ENCODE measurements at regions not wholly inside any gene's neighbourhood (a gene's known extent, or its start where the extent isn't known, plus 50 kb on each side); places are given as distances from the start of the nearest gene placed in this dataset.

DNA sequence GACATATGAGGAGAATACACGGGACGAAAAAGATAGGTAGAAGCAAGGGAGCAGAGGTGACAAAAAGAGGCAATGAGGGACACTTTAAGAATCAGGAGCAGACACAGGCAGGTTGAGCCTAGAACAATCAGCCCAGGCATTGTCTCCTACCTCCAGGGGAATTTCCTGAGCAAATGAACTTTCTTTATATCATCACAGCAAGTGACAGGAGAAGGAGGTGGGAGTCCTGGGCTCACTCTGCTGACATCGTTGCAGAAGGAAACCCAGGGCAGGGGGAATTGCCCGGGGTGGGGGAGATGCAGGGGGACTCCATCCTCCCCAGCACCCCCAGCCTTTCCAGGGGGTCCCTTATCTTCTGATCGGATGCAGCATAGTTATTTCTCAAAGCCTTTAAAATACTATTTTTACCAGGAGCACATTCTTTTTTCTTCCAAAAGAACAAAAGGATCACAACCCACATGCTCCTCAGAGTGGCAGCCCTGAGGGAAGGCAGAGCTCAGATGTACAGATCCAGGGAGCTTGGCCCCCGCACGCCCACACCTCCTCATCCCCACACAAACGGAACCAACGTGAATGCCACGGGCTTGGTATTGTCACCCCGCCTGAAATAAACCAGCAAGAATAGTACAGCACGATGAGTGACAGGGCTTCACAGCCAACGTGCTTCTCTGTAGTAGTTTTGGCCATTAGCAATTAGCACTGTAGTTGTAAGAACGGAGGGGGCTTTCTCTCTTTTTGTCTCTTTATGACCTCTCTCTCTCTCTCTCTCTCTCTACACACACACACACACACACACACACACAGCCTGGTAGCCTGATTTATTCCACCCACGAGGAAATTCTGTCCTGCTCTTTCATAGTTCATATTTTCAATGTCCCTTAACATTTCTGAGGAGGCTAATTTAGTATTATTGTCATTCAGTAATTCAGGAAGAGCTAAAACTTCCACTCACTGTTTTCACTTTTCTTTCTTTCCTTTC is 169.5 kb upstream of the UBL3 start:
- TF ChIP-seq, protein P1, sequence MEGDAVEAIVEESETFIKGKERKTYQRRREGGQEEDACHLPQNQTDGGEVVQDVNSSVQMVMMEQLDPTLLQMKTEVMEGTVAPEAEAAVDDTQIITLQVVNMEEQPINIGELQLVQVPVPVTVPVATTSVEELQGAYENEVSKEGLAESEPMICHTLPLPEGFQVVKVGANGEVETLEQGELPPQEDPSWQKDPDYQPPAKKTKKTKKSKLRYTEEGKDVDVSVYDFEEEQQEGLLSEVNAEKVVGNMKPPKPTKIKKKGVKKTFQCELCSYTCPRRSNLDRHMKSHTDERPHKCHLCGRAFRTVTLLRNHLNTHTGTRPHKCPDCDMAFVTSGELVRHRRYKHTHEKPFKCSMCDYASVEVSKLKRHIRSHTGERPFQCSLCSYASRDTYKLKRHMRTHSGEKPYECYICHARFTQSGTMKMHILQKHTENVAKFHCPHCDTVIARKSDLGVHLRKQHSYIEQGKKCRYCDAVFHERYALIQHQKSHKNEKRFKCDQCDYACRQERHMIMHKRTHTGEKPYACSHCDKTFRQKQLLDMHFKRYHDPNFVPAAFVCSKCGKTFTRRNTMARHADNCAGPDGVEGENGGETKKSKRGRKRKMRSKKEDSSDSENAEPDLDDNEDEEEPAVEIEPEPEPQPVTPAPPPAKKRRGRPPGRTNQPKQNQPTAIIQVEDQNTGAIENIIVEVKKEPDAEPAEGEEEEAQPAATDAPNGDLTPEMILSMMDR (IDR thresholded peaks at IDR 0.05; ENCODE audit: low read depth, low read length) = no peak
- H3K4me3 ChIP-seq (ENCODE audit: low read depth, low read length) = no peak overlapping the region

DNA sequence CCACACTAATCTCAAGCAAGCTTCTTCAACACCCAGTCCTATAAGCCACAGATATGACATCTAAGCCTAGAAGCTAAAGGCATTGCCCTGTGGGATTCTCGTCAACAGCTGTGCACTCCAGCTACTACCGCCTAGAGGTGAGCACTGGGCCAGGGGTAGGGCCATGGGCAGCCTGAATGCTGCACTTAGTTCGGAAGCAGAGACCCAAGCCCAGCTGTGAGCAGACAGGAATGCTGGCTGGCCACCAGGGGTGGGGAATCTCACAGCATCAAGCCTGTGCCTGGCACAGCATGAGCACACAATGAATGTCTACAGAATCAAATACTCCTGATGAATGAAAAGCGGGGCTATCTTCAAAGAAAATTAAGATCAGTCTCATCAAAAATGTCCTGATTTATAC is 167.5 kb upstream of the UBL3 start:
- H3K4me3 ChIP-seq (ENCODE audit: low read depth, low read length) = no peak overlapping the region
- TF ChIP-seq, protein P1 (IDR thresholded peaks at IDR 0.05; ENCODE audit: low read depth, low read length) = no peak

DNA sequence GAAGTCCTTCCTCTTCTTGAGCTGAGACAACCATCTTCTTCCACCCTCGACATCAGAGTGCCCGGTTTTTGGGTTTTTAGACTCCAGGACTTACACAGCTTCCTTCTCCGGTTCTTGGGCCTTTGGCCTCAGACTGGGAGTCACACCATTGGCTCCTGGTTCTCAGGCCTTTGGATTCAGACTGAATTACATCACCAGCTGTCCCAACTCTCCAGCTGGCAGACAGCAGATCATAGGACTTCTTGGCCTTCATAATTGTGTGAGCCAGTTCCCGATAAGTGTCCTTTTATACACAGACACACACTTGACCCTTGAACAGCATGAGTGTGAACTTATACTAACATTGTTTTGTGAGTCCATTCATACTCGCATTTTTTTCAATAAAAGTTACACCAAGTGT is 166.0 kb upstream of the UBL3 start:
- TF ChIP-seq, protein P1 (IDR thresholded peaks at IDR 0.05; ENCODE audit: low read depth, low read length) = no peak
- no peak overlapping the region for H3K4me3 ChIP-seq (ENCODE audit: low read depth, low read length)

DNA sequence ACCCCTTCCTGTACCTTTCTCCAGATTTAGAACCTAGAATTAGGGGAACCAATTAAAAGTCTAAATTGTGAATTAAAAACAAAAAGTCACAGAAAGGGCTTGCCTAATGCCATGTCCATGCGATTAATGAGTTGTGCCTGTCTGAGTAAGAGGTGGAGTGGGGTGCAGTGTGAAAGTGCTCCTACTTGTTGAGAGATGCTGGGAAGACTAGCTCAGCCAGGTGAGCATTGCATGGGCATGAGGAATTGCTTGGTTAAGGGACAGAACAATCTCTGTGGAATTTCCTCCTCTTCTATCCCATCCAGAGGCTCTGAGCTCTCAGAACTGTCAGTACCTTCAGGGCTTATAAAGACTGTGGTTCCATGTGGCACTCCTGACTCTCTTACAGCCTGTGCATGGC is 159.0 kb upstream of the UBL3 start:
- TF ChIP-seq, protein P1 (IDR thresholded peaks at IDR 0.05; ENCODE audit: low read depth, low read length) = no peak
- no peak overlapping the region for H3K4me3 ChIP-seq (ENCODE audit: low read depth, low read length)

DNA sequence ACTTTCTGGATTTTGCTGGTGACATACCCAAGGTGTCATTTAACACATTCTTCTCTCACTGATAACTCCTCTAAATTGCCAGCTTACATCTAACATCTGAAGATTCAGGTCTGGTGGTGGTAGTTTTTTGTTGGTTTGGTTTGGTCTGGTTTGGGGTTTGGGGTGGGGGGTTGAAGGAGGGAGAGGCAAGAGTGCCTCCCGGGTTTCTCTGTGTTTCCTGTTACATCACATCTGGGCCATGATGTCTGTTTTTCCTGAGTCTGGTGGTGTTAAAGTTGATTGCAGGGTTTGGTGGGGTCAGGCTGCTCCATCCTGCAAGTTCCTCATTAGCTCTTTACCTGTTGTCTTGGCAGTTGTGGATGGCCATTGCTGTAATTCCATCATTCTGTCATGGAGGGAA is 155.8 kb upstream of the UBL3 start:
- TF ChIP-seq, protein P1 (IDR thresholded peaks at IDR 0.05; ENCODE audit: low read depth, low read length) = no peak
- no peak overlapping the region for H3K4me3 ChIP-seq (ENCODE audit: low read depth, low read length)

DNA sequence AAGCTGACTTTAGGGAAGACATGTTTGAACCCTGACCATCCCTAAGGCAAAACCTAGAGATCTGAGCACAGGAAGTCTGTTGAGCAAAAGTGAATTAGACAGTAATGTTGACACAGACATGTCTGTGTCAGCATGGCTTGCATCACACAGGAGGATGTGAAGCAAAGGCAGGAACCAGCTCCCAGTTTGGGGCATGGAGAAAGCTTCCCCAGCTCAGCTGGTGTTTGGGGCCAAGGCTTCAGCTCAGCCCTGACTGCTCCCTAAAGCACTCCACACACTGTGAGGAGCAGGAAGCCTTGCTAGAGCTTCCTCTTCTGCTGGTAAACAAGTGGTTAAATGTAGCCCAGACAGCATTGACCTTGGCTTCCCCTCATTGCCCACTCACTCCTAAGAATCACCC is 153.8 kb upstream of the UBL3 start:
- no peak overlapping the region for H3K4me3 ChIP-seq (ENCODE audit: low read depth, low read length)
- TF ChIP-seq, protein P1 (IDR thresholded peaks at IDR 0.05; ENCODE audit: low read depth, low read length) = no peak

DNA sequence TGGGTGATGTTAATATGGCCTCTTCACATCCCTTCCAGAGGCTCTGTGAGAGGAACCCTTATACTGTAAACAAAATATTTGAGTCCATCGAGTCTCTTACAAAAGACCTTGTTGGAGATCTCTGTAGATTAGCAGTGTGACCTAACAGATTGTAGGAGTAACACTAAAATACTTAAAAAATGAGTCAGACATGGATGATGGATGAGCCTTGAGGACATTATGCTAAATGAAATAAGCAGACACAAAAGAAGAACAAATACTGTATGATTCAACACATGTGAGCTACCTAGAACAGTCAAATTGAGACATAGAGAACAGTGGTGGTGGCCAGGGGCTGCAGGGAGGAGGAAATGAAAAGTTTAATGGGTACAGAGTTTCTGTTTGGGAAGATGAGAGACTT is 152.2 kb upstream of the UBL3 start:
- no peak overlapping the region for H3K4me3 ChIP-seq (ENCODE audit: low read depth, low read length)
- TF ChIP-seq, protein P1 (IDR thresholded peaks at IDR 0.05; ENCODE audit: low read depth, low read length) = no peak
